ENCODE measurements at regions not wholly inside any gene's neighbourhood (a gene's known extent, or its start where the extent isn't known, plus 50 kb on each side); places are given as distances from the start of the nearest gene placed in this dataset.
A peak's percentile ranks its signal among the peaks of the same experiment; 100 is the strongest.
"Not testable (repeated sequence)": the region's sequence is repeated elsewhere in the genome, so short reads cannot be mapped to it uniquely, and the experiment has no call there.

GRCh38 chrX:136975684-136976470 lies 57.9 kb downstream of the GPR101 start:
- DNase-seq: no peak

GRCh38 chrX:136967966-136968365 lies 65.8 kb downstream of the GPR101 start:
- DNase-seq: no peak

GRCh38 chrX:136963973-136964372 lies 69.8 kb downstream of the GPR101 start:
- DNase-seq: no peak

- DNase-seq: no peak
Measured at GRCh38 chrX:136961594-136962135, 72.1 kb downstream of the GPR101 start.

- DNase-seq: peak; percentile 36
Measured at GRCh38 chrX:136954930-136955329, 74.4 kb upstream of the RBMX start.

GRCh38 chrX:136953867-136954787 lies 73.6 kb upstream of the RBMX start:
- peak; percentile 78 for DNase-seq

GRCh38 chrX:136950211-136950610 lies 69.7 kb upstream of the RBMX start:
- DNase-seq: no peak

GRCh38 chrX:136941396-136942337 lies 61.1 kb upstream of the RBMX start:
- no peak for DNase-seq

- no peak for DNase-seq
Measured at GRCh38 chrX:136936183-136936549, 55.6 kb upstream of the RBMX start.

- DNase-seq: not testable (repeated sequence)
Measured at GRCh38 chrX:136935533-136936182, 55.1 kb upstream of the RBMX start.

- DNase-seq: not testable (repeated sequence)
Measured at GRCh38 chrX:136934652-136935051, 54.1 kb upstream of the RBMX start.

- DNase-seq: no peak
Measured at GRCh38 chrX:136933611-136934145, 53.2 kb upstream of the RBMX start.

GRCh38 chrX:136931661-136932060 lies 51.1 kb upstream of the RBMX start:
- no peak for DNase-seq
